ENCODE measurements at regions not wholly inside any gene's neighbourhood (a gene's known extent, or its start where the extent isn't known, plus 50 kb on each side); places are given as distances from the start of the nearest gene placed in this dataset.

DNA sequence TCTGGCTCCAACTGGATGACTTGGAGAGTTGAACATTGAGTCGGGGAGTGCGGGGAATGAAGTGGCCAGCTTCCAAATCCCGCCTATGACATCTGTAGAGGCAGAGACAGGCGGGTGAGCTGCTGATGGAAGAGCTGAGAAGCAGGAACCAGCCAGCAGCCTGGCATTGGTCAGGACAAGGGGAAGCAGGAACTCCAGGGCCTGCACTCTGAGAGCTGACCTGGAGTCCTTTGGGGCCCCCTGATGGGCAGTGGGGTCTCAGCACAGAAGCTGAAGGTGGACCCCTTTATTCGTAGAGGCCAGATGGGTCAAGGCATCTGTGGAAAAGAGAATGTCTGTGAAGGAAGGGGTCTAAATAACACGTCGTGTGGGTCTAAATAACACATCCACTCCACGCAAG lies 57.0 kb downstream of the SEC61G start:
- DNase-seq, result no peak

GRCh38 chr7:54699715-54700114 lies 59.3 kb downstream of the SEC61G start:
- DNase-seq, result no peak

DNA sequence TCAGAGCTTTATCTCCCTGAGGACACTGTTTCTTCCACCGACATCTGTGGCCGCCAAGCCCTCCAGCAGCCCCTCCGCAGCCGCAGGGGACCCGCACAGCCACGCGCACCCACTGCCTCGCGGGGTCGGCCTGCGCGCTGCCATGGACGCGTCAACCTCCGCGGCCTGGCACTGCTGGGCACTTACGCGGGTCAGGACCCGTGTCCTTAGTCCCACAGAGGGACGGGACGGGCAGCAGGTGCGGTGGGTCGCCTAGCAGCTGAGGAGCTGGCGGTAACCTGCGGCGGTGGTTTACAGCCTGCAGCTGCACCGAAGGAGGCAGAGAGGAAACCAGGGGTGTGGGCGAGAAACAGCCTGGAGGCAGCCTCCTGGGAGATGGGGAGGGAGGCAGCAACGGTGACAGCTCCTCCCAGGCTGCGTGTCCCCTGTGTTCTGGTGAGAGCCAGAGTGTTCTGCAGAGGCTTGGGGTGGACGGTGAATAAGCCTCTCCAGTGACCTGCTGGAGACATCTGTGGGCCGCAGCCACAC lies 61.3 kb downstream of the SEC61G start:
- DNase-seq, result no peak

- DNase-seq, result no peak
Observed at GRCh38 chr7:54690892-54691291, 68.1 kb downstream of the SEC61G start.

DNA sequence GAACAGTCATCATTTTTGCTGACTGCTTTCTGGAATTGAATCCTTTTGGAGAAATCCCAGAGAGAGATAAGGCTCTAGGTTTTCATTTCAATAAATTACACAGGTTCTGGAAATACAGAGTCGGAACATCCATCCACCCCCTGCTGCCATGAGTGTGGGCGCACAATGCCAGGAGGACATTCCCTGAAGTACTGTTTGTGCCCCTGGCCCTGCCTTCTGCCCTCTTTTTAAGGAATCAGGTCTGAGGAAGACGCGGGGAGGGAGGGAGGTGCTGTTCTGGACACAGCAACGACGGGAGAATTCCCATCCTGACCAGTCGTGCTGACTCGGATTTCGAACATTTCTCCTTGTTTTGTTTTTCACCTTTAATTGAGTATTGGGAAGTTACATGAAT lies 69.0 kb downstream of the SEC61G start:
- DNase-seq, result no peak

- no peak for DNase-seq
Observed at GRCh38 chr7:54689394-54690049, 69.5 kb downstream of the SEC61G start.

- DNase-seq, result no peak
Observed at GRCh38 chr7:54687462-54688212, 71.4 kb downstream of the SEC61G start.

GRCh38 chr7:54680377-54681005 lies 78.5 kb downstream of the SEC61G start:
- DNase-seq, result no peak

DNA sequence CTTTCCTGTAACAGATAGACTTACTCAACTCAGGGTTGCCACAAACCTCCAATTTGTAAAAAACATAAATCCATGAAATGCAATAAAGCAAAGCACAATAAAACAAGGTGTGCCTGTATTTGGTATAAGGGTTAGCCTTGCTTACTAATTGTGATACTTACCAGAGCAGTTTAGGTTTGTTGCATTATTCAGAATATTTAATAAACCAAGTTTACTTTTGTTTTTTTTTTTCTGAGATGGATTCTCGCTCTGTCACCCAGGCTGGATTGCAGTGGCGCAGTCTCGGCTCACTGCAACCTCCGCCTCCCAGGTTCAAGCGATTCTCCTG lies 79.6 kb downstream of the SEC61G start:
- DNase-seq, result no peak

DNA sequence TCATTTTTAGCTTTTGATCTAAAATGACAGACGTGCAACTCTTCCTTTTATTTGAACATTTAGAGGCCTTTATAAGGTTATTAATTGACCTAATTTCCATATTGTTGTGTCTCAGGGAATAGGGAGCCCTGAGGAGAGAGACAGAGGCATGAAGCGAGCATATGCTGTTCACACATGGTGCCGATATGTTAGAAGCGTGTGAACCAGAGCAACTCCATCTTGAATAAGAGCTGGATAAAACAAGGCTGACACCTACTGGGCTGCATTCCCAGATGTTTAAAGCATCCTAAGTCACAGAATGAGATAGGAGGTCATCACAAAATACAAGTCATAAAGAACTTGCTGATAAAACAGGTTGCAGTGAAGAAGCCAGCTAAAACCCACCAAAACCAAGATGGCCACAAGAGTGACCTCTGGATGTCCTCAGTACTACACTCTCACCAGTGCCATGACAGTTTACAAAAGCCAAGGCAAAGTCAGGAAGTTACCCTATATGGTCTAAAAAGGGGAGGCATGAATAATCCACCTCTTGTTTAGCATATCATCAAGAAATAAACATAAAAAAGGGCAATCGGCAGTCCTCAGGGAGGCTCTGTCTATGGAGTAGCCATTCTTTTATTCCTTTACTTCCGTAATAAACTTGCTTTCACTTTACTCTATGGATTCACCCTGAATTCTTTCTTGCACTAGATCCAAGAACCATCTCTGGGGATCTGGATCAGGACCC lies 80.1 kb downstream of the SEC61G start:
- no peak for DNase-seq

GRCh38 chr7:54674891-54675290 lies 84.1 kb downstream of the SEC61G start:
- no peak for DNase-seq

DNA sequence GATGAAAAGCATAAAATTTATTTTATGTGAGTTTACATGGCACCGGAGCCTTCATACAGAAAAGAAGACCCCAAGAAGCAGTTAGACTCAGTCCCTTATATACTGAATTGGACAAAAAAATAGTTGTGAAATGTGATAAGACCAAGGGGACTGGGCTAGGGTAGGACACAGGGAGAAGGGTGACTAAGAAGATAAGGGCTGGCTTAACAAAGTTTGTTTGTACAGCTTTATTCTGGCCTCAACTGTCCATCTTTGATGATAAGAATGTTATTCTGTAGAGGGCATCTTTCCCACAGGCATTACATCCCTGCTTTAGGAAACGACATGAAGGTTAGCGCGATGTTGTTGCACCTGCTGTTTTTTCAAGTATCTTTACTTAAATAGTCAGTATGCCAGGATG lies 86.5 kb downstream of the SEC61G start:
- DNase-seq, result no peak

GRCh38 chr7:54664235-54665228 lies 94.5 kb downstream of the SEC61G start:
- DNase-seq, result peak; percentile 74

- no peak for DNase-seq
Observed at GRCh38 chr7:54663603-54664234, 95.3 kb downstream of the SEC61G start.

DNA sequence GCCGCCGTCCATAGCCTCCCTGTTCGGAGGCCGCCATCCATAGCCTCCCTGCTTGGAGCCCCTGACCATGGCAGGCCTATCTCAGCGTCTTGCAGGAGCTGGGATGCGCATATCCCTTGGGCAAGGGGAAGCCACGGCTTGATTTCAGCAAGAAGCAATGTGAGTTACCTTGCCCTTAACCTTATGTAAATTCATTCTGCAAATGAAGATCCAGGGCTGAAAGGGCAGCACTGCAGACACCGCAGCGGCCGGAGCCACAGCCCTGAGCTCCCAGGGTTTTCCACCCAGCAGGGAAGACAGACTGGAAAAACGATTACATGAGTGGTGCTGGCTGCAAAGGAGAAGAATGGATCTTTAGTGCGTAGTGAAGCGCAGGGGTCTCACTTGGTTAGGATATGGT lies 95.8 kb downstream of the SEC61G start:
- DNase-seq, result no peak

DNA sequence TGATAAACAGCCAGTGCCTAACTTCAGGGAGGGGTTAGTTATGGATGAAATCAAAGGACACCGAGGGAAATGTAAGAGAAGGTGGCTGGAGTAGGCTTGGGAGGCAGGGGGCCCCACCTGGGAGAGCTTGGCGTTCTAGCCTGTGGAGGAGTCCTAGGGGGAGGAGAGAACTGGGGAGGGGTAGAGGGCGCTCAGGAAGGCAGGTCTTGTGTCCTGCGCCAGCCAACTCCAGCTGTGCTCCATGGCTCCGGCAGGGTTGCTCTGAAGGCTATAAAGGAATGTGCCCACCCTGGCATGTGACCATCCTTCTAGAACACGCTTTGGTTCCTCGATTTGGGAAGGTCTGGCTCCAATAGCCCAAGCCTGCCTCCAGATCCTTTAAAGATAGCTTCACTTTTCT lies 96.3 kb downstream of the SEC61G start:
- DNase-seq, result no peak

DNA sequence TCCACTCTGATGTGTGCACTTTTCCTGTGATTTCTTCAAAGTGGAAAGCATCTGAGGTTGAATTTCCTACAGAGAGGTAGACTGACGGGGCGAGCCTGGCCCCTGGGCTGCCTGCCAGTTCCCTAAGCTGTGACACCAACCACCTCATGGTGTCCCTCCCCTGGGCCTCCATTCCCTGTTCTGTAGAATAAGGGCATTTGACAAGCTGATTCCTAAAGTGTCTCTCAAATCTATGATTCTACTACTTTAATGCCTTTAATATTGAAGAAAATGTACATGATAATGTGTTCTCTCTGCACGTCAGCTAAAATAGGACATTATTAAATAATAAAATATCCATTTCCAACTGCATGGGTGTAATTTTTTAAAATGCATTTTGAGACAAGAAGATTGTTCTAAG lies 105.1 kb downstream of the SEC61G start:
- no peak for DNase-seq

DNA sequence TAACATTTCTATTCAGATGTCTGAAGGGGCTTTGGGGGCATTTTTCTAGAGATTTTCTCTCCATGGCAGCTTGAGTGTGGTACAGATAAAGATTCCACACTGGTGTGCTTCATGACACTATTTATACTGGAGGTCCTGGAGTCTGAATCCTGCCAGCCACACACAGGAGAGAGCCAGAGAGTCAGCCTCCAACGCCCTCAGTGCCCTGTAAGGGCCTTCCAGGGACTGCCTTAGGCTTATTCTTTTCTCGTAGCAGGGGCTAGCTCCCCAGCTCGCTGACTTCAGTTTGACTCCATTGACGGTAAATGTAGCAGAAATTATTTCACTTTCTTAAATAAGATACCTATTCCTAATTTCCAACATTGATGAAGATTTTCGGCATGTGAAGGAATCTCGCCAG lies 100.9 kb downstream of the VSTM2A start:
- DNase-seq, result no peak

DNA sequence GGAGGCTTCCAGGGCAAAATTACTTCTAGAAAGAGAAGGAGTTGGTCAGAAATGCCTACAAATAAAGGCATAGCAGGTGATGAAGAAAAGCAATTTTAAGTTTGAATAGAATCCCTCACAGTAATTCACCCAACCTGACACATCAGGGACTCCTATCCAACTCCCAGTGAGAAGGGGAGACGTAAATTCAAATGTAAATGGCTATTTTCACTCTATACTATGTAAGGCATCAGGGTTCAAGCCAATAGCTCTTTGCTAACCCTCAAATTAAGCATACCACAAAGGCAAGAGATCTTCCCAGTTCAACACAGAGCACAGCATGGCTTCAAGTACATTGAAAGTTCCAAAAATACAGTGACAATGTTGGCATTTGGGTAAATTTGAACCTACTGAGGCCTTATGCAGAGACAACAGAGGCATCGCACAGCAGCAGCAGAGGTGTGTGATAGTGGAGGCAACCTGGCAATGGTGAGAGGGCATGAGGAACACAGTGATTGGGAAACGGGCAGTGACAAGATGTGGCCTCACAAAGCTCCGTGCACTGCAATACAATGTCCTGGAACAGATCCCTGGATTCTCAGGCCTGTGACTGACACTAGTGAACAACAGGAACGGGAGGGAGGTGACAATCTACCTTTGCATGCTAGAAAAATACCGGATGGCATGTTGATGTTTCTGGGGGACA lies 95.7 kb downstream of the VSTM2A start:
- DNase-seq, result no peak

- DNase-seq, result no peak
Observed at GRCh38 chr7:54632696-54633095, 90.5 kb downstream of the VSTM2A start.

- DNase-seq, result no peak
Observed at GRCh38 chr7:54629771-54630170, 87.6 kb downstream of the VSTM2A start.
